HEK293T (cell line): ENCODE measurements at regions not wholly inside any gene's neighbourhood (a gene's known extent, or its start where the extent isn't known, plus 50 kb on each side); places are given as distances from the start of the nearest gene placed in this dataset.

ENCODE experiments used
- ARNT ChIP-seq: fragments of 450-650 bp; IDR thresholded peaks from 2 replicates; pipeline ENCODE4 v1.6.1; 2017; ENCODE audit warnings: mild to moderate bottlenecking
- BHLHE40 ChIP-seq: fragments of 450-650 bp; IDR thresholded peaks from 2 replicates; pipeline ENCODE4 v1.6.1; 2016; ENCODE audit warnings: mild to moderate bottlenecking, moderate library complexity, borderline replicate concordance
- CTBP1 ChIP-seq: fragments of 450-650 bp; IDR thresholded peaks from 2 replicates; pipeline ENCODE4 v1.6.1; 2016; ENCODE audit warnings: borderline replicate concordance
- ELF4 ChIP-seq: fragments of 450-650 bp; IDR thresholded peaks from 2 replicates; pipeline ENCODE4 v1.6.1; 2017; ENCODE audit warnings: antibody characterized with exemption
- FOXK2 ChIP-seq: fragments of 450-650 bp; IDR thresholded peaks from 2 replicates; pipeline ENCODE4 v1.6.1; 2016; ENCODE audit warnings: mild to moderate bottlenecking
- FOXM1 ChIP-seq: fragments of 450-650 bp; IDR thresholded peaks from 2 replicates; pipeline ENCODE4 v1.6.1; 2017; ENCODE audit warnings: mild to moderate bottlenecking, borderline replicate concordance
- HDGF ChIP-seq: fragments of 450-650 bp; IDR thresholded peaks from 2 replicates; pipeline ENCODE4 v1.6.1; 2017; ENCODE audit warnings: antibody characterized with exemption, borderline replicate concordance
- L3MBTL2 ChIP-seq: fragments of 450-650 bp; conservative IDR thresholded peaks from 2 replicates; pipeline ENCODE4 v1.6.1; 2016; ENCODE audit warnings: mild to moderate bottlenecking
- LEF1 ChIP-seq: fragments of 450-650 bp; IDR thresholded peaks from 2 replicates; pipeline ENCODE4 v1.6.1; 2017; ENCODE audit warnings: mild to moderate bottlenecking, borderline replicate concordance
- NFRKB ChIP-seq: fragments of 450-650 bp; IDR thresholded peaks from 2 replicates; pipeline ENCODE4 v1.6.1; 2016; ENCODE audit warnings: mild to moderate bottlenecking, moderate library complexity
- SP1 ChIP-seq: fragments of 450-650 bp; IDR thresholded peaks from 2 replicates; pipeline ENCODE4 v1.6.1; 2017
- SUZ12 ChIP-seq: fragments of 450-650 bp; IDR thresholded peaks from 2 replicates; pipeline ENCODE4 v1.6.1; 2016; ENCODE audit warnings: mild to moderate bottlenecking
- TARDBP ChIP-seq: fragments of 450-650 bp; IDR thresholded peaks from 2 replicates; pipeline ENCODE4 v1.6.1; 2016
- TF ChIP-seq, protein P1 (sequence below): fragments of 450-650 bp; IDR thresholded peaks from 2 replicates; pipeline ENCODE4 v1.6.1; 2016

DNA sequence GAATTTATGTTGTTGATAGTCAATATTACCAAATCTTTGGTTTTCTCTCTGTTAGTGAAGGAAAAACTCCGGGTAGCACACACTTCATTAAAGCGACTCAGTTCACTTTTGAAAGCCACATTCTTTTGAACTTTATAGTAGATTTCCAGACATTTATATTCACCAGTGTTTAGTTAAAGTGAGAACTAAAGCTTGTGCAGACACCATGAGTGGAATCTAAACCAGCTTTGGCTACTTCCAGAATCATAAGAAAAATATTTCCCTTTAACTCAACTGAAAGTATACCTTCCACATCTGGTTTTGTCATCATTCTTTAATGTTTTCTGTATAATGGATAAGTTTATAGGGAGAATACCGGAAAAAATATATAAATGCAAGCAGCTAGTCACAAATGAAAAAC lies 92.1 kb upstream of the COL21A1 start:
- TF ChIP-seq ELF4 (no peak), FOXM1 (no peak), TARDBP (no peak), NFRKB (no peak), SP1 (no peak), SUZ12 (no peak), CTBP1 (no peak), HDGF (no peak), L3MBTL2 (no peak), FOXK2 (no peak), ARNT (no peak), LEF1 (no peak), BHLHE40 (no peak)
- TF ChIP-seq, protein P1, sequence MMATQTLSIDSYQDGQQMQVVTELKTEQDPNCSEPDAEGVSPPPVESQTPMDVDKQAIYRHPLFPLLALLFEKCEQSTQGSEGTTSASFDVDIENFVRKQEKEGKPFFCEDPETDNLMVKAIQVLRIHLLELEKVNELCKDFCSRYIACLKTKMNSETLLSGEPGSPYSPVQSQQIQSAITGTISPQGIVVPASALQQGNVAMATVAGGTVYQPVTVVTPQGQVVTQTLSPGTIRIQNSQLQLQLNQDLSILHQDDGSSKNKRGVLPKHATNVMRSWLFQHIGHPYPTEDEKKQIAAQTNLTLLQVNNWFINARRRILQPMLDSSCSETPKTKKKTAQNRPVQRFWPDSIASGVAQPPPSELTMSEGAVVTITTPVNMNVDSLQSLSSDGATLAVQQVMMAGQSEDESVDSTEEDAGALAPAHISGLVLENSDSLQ = no peak
